NCI-H2029 (cell line): ENCODE measurements at regions not wholly inside any gene's neighbourhood (a gene's known extent, or its start where the extent isn't known, plus 50 kb on each side); places are given as distances from the start of the nearest gene placed in this dataset.
"Not testable (repeated sequence)": the region's sequence is repeated elsewhere in the genome, so short reads cannot be mapped to it uniquely, and the experiment has no call there.

ENCODE experiments used
- DNase-seq: peaks from one replicate; lab custom pipeline; 2025; lab: John Stamatoyannopoulos, UW

DNA sequence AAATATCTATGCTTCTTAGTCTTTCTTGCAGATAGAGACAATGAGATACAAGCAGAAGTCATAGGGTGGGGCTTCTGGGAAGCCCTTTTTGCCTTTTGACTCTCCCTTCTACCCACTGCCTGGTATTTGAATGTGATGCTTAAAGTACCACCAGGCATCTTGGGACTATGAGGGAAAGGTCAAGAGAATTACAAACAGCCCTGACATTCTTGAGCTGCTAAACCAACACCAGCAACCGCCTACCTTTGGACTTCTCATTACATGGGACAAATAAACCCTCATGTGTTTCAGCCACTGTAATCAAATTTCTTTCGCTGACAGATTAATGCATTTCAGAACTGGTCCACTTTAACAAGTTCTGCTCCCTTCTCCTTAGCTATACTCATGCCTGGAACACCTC is 112.8 kb downstream of the LUZP4 start:
- no peak for DNase-seq

DNA sequence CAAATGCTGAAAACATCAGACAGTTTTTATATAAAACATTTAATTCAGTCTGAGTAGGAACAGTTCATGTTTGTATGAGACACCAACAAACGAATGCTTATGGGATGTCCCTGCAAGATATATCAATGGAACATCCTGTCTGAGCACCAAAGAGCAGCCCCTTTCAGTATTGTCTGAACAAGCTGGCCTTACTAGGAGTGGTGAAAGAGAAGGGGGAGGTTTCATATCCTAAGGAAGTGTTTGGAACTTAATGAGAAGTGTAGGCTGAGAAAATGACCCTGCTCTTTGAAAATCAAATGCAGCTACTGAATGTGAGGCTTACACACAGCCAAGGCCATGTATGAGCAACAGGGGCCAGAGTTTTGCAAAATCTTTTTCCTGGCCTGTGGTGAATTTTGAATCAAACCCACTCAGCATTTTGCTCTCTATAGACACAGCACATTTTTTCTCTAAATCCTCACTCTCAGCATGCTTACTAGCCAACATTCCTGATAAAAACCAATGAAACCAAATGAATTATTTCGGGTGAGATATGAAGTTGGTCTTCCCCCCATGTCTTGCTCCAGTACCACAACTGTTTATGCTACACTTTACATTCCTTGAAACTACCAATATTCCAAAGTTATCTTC is 119.4 kb downstream of the LUZP4 start:
- DNase-seq = no peak

DNA sequence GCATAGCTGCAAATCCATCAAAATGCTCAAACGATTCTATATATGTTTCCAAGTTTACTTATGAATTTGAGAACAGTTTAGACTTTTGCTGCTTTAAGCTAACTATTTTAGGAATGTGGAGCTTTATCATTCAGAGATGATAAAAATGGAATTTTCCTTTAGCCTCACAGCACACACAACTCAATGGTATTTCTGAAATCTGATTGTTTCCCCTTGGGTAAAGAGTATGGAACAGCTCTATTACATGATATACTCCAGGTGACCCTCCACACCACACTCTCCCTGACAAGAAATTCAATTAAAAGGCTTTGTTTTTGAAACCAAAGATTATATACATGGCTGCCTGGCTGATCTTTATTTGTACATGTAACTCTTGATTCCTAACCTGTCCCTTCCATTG is 120.0 kb downstream of the LUZP4 start:
- no peak for DNase-seq

DNA sequence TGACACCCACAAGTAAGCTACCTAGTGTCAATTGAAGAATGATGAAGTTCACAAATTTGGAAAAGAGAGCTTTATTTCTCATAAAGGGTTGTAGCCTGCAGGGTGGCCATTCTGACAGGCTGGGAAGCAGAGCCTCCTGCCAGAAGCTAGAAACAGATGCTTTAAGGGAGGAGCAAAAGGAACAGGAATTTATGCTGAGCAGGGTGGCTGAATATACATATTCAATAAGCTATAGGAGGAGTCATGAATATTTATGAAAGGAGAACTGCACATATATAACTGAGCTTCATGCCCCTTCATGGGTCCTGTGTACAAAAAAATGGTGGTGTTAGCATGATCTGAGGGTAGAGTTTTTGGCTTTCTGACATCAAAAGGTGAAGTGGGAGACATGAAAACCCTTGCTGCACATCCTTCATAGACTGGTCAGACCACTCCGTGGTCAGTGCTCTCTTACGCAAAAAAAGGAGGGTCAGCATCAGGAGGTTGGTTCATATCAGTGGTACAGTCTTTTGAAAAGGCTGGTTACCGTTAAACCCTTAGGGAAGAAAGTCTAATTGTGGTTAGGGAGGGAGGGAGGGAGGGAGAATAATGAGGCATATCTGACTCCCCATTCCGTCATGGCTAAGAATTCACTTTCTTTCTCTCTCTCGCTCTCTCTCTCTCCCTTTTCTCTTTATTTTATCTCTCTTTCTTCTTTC is 121.4 kb downstream of the LUZP4 start:
- DNase-seq = no peak

DNA sequence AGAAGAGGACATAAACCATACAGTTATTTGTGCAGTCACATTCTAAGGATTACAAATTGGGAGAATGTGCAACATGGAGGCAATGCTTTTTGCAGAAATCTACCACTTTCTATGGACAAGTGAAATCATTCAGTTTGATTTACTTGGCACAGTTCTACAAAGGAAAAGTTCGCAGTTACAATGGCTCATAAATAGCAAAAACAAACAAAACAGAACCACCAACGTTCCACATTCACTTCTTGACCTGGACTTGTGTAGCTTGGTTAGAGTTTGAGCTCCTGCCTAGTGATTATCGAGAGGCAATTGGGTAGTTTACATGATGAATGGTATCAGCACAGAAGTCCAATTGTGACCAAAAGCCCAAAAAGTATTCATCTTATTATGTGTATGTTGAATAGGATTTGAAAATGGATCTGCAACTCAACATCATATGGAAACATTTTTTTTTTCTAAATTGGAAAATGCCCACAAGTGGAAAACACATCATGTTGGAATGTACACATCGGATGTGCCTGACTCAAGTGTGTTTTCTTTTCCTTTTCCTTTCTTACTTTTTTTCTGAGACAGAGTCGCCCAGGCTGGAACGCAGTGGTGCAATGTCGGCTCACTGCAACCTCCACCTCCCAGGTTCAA is 123.8 kb downstream of the LUZP4 start:
- DNase-seq = no peak

DNA sequence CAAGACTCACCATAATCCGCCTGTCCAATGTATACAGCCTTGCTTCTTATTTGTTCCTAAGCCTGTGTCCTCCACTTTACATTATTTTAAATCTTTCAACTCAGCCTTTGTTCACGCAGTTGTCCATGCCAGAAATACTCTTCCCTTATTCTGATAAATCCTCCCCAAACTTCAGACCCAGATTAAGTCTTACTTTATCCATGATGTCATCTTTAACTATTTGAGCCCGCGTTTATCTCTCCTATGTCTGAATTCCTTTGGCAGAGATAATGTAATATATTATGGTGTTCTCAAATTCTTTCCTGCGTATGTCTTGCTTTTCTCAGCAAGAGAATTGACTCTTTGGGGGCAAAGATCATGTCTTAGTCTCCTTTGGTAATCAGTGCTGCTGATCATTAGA is 129.6 kb downstream of the LUZP4 start:
- no peak for DNase-seq

DNA sequence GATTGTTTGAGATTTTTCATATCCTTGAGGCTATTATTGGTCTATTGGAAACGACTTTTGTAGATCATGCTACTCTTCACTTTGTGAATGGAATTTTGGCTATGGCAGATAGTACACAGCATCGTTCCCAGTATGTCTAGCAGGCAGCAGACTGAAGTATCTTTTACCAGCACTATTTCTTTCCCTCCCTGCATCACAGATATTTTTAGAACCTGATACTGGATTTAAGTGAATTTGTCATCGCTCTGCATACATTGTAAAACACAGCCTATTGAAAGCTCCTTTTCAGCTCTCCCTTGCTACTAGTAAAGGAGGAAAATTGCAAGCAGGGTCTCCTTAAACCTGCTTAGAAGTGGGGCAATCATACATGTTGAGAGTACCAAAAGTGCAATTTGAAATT is 133.6 kb downstream of the LUZP4 start:
- no peak for DNase-seq

DNA sequence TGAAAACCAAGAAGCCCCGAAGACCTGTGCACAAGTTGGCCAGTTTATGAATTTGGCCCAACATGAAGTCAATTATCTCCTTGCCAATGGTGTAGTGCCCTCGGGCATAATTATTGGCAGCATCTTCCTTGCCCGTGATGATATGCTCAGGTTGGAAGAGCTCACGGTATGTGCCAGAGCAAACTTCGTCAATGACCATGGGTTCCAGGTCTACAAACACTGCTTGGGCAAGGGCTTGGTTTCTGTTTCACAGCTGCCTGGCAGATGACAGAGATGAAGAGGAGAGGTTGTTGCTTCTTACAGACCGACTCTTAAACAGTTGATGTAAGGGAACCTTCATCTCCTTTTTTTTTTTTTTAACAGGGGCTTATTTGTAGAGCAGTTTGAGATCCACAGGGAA is 135.6 kb upstream of the PLS3 start:
- DNase-seq = peak; percentile 0

DNA sequence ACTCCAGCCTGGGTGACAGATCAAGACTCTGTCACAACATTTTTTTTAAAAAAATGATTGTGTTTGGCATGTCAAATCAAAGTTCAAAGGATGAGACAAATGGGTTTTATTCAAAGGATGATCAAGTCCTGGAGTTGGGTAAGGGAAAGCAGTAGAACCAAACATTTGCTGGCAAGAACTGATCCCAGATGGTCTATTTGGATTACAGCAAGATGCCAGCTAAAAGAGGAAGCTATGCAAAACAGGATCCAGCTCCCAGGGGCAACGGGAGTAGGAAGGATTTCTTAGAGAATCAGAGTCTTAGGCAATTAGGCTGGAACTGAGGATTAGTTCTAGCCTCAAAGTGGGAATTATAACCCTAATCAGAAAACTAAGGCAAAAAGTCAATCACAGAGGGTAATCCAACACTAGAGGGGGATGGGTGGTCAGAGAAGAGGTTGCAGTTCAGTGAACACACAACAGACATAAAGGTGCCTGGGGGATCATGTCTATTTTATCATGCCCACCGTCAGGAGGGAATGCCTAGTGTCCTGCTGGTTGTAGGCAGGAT is 133.0 kb upstream of the PLS3 start:
- DNase-seq = no peak

DNA sequence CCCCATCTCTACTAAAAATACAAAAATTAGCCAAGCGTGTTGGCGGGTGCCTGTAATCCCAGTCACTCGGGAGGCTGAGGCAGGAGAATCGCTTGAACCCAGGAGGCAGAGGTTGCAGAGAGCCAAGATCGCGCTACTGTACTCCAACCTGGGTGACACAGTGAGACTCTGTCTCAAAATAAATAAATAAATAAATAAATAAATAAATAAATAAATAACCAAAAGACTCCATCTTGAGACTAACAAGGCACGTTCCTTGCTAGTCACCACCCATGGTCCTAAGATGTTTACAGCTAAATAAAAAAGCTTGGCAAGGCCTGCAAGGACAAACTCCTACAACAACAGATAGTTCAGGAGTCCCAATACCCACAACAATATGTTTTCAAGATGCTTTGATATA is 126.1 kb upstream of the PLS3 start:
- DNase-seq = not testable (repeated sequence)

DNA sequence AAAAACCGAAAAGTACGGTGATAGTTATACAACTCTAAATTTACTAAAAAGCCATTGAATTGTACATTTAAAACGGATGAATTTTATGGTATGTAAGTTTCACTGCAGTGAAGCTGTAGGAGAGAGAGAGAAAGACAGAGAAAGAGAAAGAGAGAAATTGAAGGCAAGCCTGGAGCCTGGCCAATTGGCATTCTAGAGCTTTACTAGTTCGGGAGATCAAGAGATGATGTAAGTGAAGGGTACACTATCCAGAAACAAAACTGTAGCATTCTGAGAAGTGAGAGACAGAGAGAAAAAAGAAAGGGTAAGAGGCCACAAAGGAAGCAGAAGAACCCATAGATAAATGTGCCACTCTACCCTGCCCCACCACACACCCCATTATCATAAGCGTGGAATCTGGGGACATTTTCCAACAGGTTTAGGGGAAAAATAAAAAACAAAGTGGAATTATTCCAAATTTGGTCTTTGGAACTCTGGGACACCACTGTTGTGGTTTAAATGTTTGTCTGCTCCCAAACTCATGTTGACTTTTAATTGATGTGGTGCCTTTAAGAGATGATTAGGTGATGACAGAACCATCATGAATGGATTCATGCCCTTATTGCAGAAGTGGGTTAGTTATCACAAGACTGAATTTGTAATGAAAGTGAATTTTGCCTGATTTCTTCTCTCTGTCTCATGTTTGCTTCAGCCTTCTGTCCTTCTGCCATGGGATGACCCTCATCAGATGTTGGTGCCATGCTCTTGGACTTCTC is 123.0 kb upstream of the PLS3 start:
- DNase-seq = no peak

DNA sequence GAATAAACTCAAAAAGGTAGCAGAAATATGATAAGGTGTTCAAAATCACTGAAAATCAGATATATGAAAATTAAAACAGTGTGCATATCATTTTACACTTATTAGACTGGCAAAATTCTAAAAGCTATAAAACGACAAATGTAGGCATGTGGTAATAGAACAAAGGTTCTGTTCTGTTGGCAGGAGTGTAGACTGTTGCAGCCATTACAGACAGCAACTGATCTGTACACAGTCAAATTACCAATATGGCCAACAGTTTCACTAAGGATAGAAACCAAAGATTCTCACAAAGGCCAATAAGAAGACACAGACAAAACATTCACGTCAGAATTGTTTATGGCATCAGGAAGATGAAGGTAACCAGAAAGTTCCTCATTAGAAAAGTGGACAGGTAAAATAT is 112.8 kb upstream of the PLS3 start:
- DNase-seq = no peak

DNA sequence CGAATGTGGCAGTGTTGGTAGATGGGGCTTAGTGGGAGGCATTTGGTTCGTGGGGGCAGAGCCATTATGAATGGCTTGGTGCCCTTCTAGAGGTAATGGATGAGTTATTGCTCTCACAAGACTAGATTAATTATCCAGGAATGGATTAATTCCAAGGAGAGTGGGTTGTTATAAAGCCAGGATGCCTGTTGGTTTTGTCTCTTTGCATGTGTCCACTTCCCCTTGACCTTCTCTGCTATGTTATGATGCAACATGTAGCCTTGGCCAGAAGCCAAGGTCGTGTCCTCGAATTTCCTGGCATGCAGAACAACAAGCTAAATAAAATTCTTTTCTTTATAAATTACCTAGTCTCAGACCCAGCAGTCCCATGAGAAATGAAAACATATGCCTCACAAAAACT is 111.2 kb upstream of the PLS3 start:
- no peak for DNase-seq

DNA sequence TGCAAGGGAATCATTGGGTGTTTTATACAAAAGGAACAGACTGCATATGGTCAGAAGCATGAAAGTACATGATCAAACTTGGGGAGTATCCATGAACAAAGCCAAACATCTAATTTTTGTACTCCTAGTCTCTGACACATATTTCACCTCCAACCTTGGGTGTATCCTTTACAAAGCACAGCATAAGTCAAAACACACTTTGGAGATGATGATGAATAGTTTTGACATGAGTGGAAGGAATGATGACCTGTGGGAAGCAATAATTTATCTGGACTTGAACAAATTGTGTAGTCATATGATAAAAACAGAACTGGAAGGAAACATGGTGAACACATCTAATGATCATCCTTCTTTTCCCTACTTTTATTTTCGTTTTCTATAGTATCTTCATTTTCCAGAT is 108.7 kb upstream of the PLS3 start:
- no peak for DNase-seq

DNA sequence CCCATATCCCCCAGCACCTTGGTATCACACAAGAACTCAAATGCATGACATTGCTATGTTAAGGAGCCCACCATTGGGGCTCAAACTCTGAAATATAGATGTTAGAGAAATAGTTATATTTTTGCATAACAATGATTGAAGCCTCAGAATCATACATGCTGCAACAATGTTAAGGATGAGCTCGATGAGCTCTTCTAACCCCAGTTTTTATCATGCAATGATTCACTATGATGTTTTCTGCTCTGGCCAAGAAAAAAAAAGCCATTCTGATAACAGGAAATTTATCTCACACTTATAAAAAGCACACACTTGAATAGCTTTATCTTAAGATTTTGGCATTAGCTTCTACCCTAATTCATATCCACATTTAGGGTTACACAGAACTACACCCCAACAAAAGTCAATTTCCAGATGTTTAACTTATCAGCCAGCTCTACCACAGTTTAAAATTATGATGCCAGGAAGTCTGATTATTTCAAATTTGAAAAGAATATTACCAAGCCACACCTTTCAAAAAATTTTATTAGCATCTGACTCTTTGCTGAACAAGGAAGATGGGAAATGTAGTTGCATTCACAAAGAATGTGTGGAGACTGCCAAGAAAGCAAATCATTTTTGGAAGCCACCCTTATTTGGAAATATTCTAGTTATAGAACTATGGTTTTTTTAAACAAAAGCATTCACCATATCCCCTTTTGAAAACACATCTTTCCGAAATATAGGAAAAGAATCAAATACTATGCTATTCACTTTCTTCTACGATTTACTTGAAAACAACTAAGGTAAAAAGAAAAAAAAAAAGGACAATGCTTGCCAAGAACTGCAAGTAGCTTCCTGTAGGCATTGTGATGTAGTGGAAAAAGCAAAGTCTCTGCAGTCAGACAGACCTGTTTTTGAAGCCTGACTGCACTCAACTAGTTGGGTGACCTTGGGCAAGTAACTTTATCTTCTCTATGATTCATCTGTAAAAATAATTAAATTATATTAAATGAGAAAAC is 100.8 kb upstream of the PLS3 start:
- no peak for DNase-seq

DNA sequence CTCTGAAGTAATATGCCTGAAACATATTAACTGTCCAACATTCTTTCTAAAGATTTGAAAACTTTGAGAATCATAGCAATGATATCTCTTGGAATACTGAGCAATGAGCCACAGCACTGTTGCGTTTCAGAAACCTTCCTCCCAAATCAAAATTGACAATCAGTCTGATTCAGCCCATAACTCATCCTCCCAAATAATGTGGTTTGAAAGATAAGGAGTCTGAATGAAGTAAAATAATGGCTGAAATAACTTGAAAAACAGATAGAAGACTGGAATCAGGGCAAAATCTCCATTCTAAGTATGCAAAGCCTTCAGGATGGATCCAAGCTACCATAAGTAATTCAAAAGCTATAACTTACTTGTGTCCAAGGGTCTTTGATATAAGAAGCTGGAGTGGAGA is 98.6 kb upstream of the PLS3 start:
- DNase-seq = no peak

DNA sequence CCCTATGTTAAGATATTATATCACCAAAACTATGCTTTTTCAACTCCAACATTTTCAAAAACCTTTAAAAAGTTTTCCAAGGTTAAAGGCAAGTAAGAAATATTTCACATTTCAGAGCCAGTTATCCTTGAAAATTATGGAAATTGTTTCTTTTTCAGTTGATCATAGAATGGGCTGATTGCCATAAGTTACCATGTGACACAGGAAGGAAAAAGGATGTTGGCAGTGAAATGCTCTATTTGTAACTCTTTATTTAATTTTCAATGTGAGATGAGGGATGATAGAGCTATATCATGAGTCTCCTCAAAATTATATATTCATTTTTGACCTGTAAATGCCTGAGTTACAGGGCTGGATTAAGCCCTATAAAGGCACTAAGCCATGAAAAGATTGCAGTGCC is 93.0 kb upstream of the PLS3 start:
- DNase-seq = no peak

DNA sequence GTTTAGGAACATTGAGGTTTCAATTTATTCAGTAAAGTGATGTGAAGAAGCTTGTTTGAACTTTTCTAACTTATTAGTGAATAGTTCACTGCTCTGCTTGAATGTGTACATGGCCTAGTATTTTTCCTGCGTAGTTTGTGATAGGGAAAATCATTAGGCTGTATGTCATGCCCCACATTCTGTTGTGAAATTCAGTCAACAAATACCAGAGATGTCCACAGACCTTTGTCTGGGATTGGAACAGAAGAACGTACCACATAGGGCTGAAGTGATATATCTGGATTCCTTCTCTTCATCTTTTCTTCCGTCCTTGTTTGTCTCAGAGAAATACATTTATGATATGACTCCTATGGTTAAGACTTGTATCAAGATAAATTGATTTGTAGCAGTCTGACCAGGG is 88.8 kb upstream of the PLS3 start:
- no peak for DNase-seq

DNA sequence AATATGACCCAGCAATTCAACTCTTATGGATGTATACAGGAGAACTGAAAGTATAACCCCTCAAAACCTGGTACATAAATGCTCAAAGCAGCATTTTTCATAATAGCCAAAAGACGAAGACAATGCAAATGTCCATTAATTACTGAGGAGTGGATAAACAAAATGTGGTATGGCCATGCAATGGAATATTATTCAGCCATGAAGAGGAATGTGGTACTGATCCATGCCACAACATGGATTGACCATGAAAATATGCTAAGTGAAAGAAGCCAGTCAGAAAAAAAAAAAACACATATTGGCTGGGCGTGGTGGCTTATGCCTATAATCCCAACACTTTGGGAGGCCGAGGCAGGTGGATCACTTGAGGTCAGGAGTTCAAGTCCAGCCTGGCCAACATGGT is 74.5 kb upstream of the PLS3 start:
- no peak for DNase-seq

DNA sequence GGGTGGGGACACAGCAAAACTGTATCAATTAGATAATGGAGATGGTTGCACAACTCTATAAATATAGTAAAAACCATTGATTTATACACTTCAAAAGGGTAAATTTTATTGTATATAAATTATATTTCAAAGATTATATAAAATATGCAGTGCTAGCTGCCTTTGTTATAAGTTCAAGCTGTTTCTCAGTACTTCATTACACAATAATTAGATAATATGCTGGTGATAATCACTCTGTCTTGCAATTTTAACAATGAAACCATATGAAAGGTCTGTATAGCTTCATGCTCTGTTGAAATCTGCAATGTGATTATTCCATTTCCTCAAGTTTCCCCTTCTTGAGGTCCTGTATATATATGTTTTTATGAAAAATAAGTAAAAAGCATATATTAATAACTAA is 73.4 kb upstream of the PLS3 start:
- no peak for DNase-seq

DNA sequence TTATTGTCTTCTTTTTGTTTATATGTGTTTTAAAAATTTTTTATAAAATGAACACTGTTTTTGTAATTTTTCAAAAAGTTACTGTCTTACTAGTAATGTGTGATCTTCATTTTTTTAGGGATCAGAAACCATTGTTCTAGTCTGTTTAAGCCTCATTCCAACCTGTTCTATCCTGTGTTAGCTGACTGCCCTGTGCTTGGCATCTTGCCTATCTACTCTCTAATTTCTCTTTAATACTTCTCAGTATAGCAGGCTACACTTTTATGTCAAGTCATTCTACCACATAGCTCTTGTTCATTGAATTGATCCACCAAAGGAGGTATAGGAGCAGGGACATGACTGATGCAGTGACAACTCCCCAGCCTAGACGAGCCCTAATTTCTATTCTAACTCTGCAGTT is 70.2 kb upstream of the PLS3 start:
- DNase-seq = no peak
